GM12878 (cell line): ENCODE measurements at regions not wholly inside any gene's neighbourhood (a gene's known extent, or its start where the extent isn't known, plus 50 kb on each side); places are given as distances from the start of the nearest gene placed in this dataset.

ENCODE experiments used
- EZH2 ChIP-seq: IDR thresholded peaks from 2 replicates; pipeline ENCODE4 v1.6.1; 2012; ENCODE audit warnings: low read depth, mild to moderate bottlenecking, control low read depth, inconsistent platforms, low read length, borderline replicate concordance; ENCODE audit not compliant: control insufficient read depth
- SRF ChIP-seq, 2 experiments: IDR thresholded peaks; 2 replicates each; pipeline ENCODE4 v1.6.1; 2011; ENCODE audit warnings: low read depth in 2 of 2, low read length in 2 of 2, mild to moderate bottlenecking in 1 of 2, moderate library complexity in 1 of 2
- TF ChIP-seq, protein P1 (sequence below), 3 experiments: IDR thresholded peaks in 2 of 3; conservative IDR thresholded peaks in 1 of 3; 2 replicates each; pipeline ENCODE4 v1.5.1; 2011; ENCODE audit warnings: low read depth in 3 of 3, low read length in 3 of 3, mild to moderate bottlenecking in 3 of 3, control low read depth in 2 of 3, moderate library complexity in 2 of 3, inconsistent platforms in 1 of 3, mixed read lengths in 1 of 3; ENCODE audit not compliant: control insufficient read depth in 2 of 3, insufficient read depth in 1 of 3; ENCODE audit errors: extremely low read depth in 1 of 3

DNA sequence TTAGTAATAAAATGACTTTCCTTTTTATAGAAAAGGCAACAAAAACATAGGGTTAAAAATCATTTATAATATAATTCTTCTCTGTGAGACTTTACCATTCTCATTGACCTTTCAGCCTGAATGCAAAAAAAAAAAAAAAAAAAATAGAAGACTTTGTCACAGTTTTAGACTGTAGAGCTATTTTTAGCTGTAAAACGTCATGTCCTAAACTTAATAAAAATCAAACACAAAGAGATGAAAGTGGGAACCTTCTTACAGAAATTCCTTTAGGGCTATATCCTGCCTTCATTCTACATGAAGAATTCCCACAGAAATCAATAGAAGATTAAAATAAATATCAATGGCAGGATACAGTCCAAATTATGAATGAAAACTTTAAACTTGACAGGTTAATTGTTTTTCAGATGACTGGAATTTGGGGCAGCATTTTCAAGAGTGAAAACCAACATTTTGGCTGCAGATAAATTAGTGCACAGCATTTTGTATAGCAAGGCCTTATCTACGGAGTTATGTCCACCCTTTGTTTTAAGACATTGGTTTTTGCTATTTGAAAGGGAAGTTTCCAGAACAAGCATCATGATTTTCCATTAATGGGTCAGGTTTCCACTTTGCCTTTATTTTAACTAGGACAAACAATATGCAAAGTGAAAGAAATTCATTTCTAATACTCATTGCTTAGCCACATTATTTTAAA, 219.5 kb downstream of the SPCS3 start:
- TF ChIP-seq, protein P1, sequence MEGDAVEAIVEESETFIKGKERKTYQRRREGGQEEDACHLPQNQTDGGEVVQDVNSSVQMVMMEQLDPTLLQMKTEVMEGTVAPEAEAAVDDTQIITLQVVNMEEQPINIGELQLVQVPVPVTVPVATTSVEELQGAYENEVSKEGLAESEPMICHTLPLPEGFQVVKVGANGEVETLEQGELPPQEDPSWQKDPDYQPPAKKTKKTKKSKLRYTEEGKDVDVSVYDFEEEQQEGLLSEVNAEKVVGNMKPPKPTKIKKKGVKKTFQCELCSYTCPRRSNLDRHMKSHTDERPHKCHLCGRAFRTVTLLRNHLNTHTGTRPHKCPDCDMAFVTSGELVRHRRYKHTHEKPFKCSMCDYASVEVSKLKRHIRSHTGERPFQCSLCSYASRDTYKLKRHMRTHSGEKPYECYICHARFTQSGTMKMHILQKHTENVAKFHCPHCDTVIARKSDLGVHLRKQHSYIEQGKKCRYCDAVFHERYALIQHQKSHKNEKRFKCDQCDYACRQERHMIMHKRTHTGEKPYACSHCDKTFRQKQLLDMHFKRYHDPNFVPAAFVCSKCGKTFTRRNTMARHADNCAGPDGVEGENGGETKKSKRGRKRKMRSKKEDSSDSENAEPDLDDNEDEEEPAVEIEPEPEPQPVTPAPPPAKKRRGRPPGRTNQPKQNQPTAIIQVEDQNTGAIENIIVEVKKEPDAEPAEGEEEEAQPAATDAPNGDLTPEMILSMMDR (IDR thresholded peaks at IDR 0.05 in 2 of 3, conservative IDR thresholded peaks at IDR 0.05 in 1 of 3; ENCODE audit: control insufficient read depth in 2 of 3, extremely low read depth in 1 of 3, insufficient read depth in 1 of 3, low read depth in 3 of 3, low read length in 3 of 3) = no peak
- TF ChIP-seq SRF (IDR thresholded peaks at IDR 0.05; ENCODE audit: low read depth in 2 of 2, low read length in 2 of 2) (no peak), EZH2 (no peak)
